K562 (cell line): ENCODE measurements at regions not wholly inside any gene's neighbourhood (a gene's known extent, or its start where the extent isn't known, plus 50 kb on each side); places are given as distances from the start of the nearest gene placed in this dataset.

Experiments used
- ATAC-seq: fragments of 200-7000 bp; cut with Tn5 transposase; 3 replicates; pipeline ENCODE4 v1.9.1; 2020; ENCODE audit warnings: moderate library complexity
- BruUV-seq: library from RNA; stranded (reverse); fragments of 400-500 nt; replicated peaks from 2 replicates; lab custom pipeline; 2021; lab: Mats Ljungman, UMichigan
- CTCF ChIA-PET: fragments of 300-600 bp; formaldehyde crosslinking; extraction: SDS; loops from one replicate; lab custom pipeline; 2021; ENCODE audit warnings: low intra/inter-chr PET ratio; lab: Yijun Ruan, JAX
- POLR2A ChIA-PET: fragments of 300-600, 350-650 bp; sonication (Branson Sonifier 250); formaldehyde crosslinking; extraction: SDS; loops from one replicate; lab custom pipeline; 2021; ENCODE audit warnings: antibody characterized with exemption, inconsistent platforms; lab: Yijun Ruan, JAX
- DNase-seq, 4 experiments: peaks; one replicate each; pipeline versions ENCODE4 v3.0.0 to v3.0.0-alpha.2; 2011 to 2018; ENCODE audit warnings: low spot score in 3 of 4, mixed read lengths in 3 of 4; ENCODE audit errors: extremely low read depth in 1 of 4
- FAIRE-seq: peaks from 2 replicates; lab custom pipeline; 2011; peaks lifted over from hg19 to GRCh38; lab: Jason Lieb, UNC
- H2AFZ ChIP-seq: 2 replicates; pipeline ENCODE4 v1.6.0; 2011; ENCODE audit warnings: low read depth, low read length, control low read depth, inconsistent platforms
- H3K27ac ChIP-seq: fragments of 200-600 bp; 3 replicates; pipeline ENCODE4 v1.8.0; 2011; ENCODE audit warnings: low read depth, mild to moderate bottlenecking, control low read depth, inconsistent platforms, low read length, moderate library complexity, mixed read lengths; ENCODE audit errors: extremely low read depth
- H3K27me3 ChIP-seq, 2 experiments: fragments of 300-600 bp in 1 of 2; 2 replicates in 1 of 2; 3 replicates in 1 of 2; pipeline versions ENCODE4 v1.6.0 to v1.8.0; 2011; ENCODE audit warnings: inconsistent platforms in 2 of 2, low read length in 2 of 2, mild to moderate bottlenecking in 1 of 2, mixed read lengths in 1 of 2, moderate library complexity in 1 of 2; ENCODE audit not compliant: control insufficient read depth in 2 of 2, insufficient read depth in 2 of 2
- H3K36me3 ChIP-seq: fragments of 300-600 bp; 3 replicates; pipeline ENCODE4 v1.8.0; 2011; ENCODE audit warnings: mild to moderate bottlenecking, low read length, inconsistent platforms; ENCODE audit not compliant: control insufficient read depth, insufficient read depth
- H3K4me1 ChIP-seq, 2 experiments: fragments of 200-600 bp in 1 of 2; replicated peaks in 1 of 2; 2 replicates in 1 of 2; 3 replicates in 1 of 2; pipeline versions ENCODE4 v1.5.1 to v1.8.0; 2011; ENCODE audit warnings: inconsistent platforms in 2 of 2, low read length in 2 of 2, mild to moderate bottlenecking in 1 of 2, mixed read lengths in 1 of 2, moderate library complexity in 1 of 2; ENCODE audit not compliant: control insufficient read depth in 2 of 2, insufficient read depth in 2 of 2
- H3K4me2 ChIP-seq: 2 replicates; pipeline ENCODE4 v1.6.1; 2011; ENCODE audit warnings: low read length, control low read depth, inconsistent platforms, mixed read lengths; ENCODE audit not compliant: insufficient read depth
- H3K4me3 ChIP-seq: fragments of 200-600 bp; sonication (generic), shearing (Covaris generic); 2 replicates; pipeline ENCODE4 v1.5.1; 2016; ENCODE audit warnings: control low read depth, inconsistent platforms
- H3K79me2 ChIP-seq: fragments of 200-600 bp; 3 replicates; pipeline ENCODE4 v1.8.0; 2011; ENCODE audit warnings: low read length, inconsistent platforms; ENCODE audit not compliant: control insufficient read depth, insufficient read depth
- H3K9ac ChIP-seq, 2 experiments: 2 replicates each; pipeline versions ENCODE4 v1.6.0 to v1.6.1; 2011; ENCODE audit warnings: low read depth in 2 of 2, low read length in 2 of 2, control low read depth in 1 of 2, inconsistent platforms in 1 of 2, mild to moderate bottlenecking in 1 of 2, mixed read lengths in 1 of 2; ENCODE audit not compliant: insufficient read depth in 1 of 2
- H3K9me1 ChIP-seq: one replicate; pipeline ENCODE4 v1.6.0; 2011; ENCODE audit warnings: inconsistent platforms, mild to moderate bottlenecking, low read length, moderate library complexity; ENCODE audit not compliant: control insufficient read depth, insufficient read depth
- H3K9me3 ChIP-seq: replicated peaks from 2 replicates; pipeline ENCODE4 v1.5.1; 2011; ENCODE audit warnings: low read depth, low read length, inconsistent platforms; ENCODE audit not compliant: control insufficient read depth, insufficient read depth
- H4K20me1 ChIP-seq: replicated peaks from 2 replicates; pipeline ENCODE4 v1.6.1; 2011; ENCODE audit warnings: low read length, inconsistent platforms, mixed read lengths; ENCODE audit not compliant: control insufficient read depth, insufficient read depth
- ASH1L ChIP-seq: fragments of 450-650 bp; IDR thresholded peaks from 2 replicates; pipeline ENCODE4 v1.6.1; 2018; ENCODE audit warnings: borderline replicate concordance, mild to moderate bottlenecking, low read depth; ENCODE audit not compliant: partially characterized antibody
- BDP1 ChIP-seq: IDR thresholded peaks from 3 replicates; pipeline ENCODE4 v1.6.1; 2011; ENCODE audit not compliant: insufficient read length, insufficient read depth
- CHD2 ChIP-seq: IDR thresholded peaks from 2 replicates; pipeline ENCODE4 v1.6.1; 2011; ENCODE audit warnings: low read depth, low read length
- ETV1 ChIP-seq: fragments of 450-650 bp; conservative IDR thresholded peaks from 2 replicates; pipeline ENCODE4 v1.6.1; 2016; ENCODE audit warnings: missing genetic modification characterization, control low read depth, low read depth, missing compliant biosample characterization
- MAFF ChIP-seq: IDR thresholded peaks from 2 replicates; pipeline ENCODE4 v1.6.1; 2012; ENCODE audit warnings: low read length, improper control_type of control experiment
- MAFG ChIP-seq: fragments of 450-650 bp; conservative IDR thresholded peaks from 2 replicates; pipeline ENCODE4 v1.6.1; 2016; ENCODE audit warnings: missing genetic modification characterization, missing compliant biosample characterization
- MEIS2 ChIP-seq: fragments of 450-650 bp; IDR thresholded peaks from 2 replicates; pipeline ENCODE4 v1.6.1; 2014; ENCODE audit warnings: mild to moderate bottlenecking; ENCODE audit not compliant: partially characterized antibody
- MLLT1 ChIP-seq, 2 experiments: fragments of 450-650 bp; IDR thresholded peaks; 2 replicates each; pipeline ENCODE4 v1.6.1; 2016
- MYNN ChIP-seq, 2 experiments: sonication (generic); formaldehyde crosslinking in 1 of 2; IDR thresholded peaks; 2 replicates each; pipeline versions ENCODE4 v1.5.0 to v1.6.1; 2016 to 2020; ENCODE audit warnings: antibody characterized with exemption in 1 of 2, missing genetic modification reagents in 1 of 2
- NFE2 ChIP-seq: IDR thresholded peaks from 2 replicates; pipeline ENCODE4 v1.6.1; 2014; ENCODE audit warnings: antibody characterized with exemption, low read depth
- PHB ChIP-seq: fragments of 250-450 bp; sonication (Bioruptor Pico); IDR thresholded peaks from 2 replicates; pipeline ENCODE4 v1.5.0; 2021
- PHB2 ChIP-seq: fragments of 450-650 bp; IDR thresholded peaks from 2 replicates; pipeline ENCODE4 v1.6.1; 2017; ENCODE audit warnings: low read depth
- RAD21 ChIP-seq, 2 experiments: fragments of 250-450 bp in 1 of 2; fragments of 450-650 bp in 1 of 2; sonication (Bioruptor Pico) in 1 of 2; formaldehyde crosslinking in 1 of 2; IDR thresholded peaks in 1 of 2; conservative IDR thresholded peaks in 1 of 2; 2 replicates each; pipeline versions ENCODE4 v1.4.0 to v1.8.0; 2020 to 2022; ENCODE audit warnings: mild to moderate bottlenecking in 2 of 2, moderate library complexity in 1 of 2
- RCOR1 ChIP-seq, 2 experiments: IDR thresholded peaks; 2 replicates each; pipeline ENCODE4 v1.6.1; 2012; ENCODE audit warnings: low read depth in 2 of 2, low read length in 2 of 2, borderline replicate concordance in 1 of 2, improper control_type of control experiment in 1 of 2
- SNRNP70 ChIP-seq: fragments of 200-400 bp; formaldehyde crosslinking; optimal IDR thresholded peaks from 2 replicates; pipeline ENCODE3; 2017; ENCODE audit warnings: low read depth, low read length
- STAT5A ChIP-seq: IDR thresholded peaks from 2 replicates; pipeline ENCODE4 v1.6.1; 2012; ENCODE audit warnings: low read length, inconsistent platforms, borderline replicate concordance
- ZC3H4 ChIP-seq: sonication (generic); formaldehyde crosslinking; IDR thresholded peaks from 2 replicates; pipeline ENCODE4 v1.9.0; 2021; ENCODE audit warnings: missing genetic modification reagents, borderline replicate concordance
- ZNF436 ChIP-seq: fragments of 250-450, 450-650 bp; sonication (Bioruptor Pico); formaldehyde crosslinking; IDR thresholded peaks from 2 replicates; pipeline ENCODE4 v1.7.0; 2020; ENCODE audit warnings: mild to moderate bottlenecking
- ZNF57 ChIP-seq: fragments of 450-650 bp; formaldehyde crosslinking; IDR thresholded peaks from 2 replicates; pipeline ENCODE4 v1.4.0; 2020; ENCODE audit warnings: mild to moderate bottlenecking, moderate library complexity
- ZNF586 ChIP-seq: fragments of 450-650 bp; formaldehyde crosslinking; conservative IDR thresholded peaks from 2 replicates; pipeline ENCODE4 v1.4.0; 2020; ENCODE audit warnings: mild to moderate bottlenecking, moderate library complexity
- WGBS: fragments of 100-300 bp; shearing (Covaris generic); methylation state at CpG from one replicate; pipeline ENCODE4 v1.1.6; 2016; ENCODE audit warnings: low coverage, mixed read lengths; ENCODE audit not compliant: insufficient coverage; ENCODE audit errors: missing lambda C conversion rate; 5-methylcytosine and 5-hydroxymethylcytosine counted together
- in situ Hi-C: fragments of 300-500 bp; cut with MboI; formaldehyde crosslinking; loops from 4 replicates; pipeline ENCODE4 v1.15.0; 2018; ENCODE audit warnings: inconsistent platforms, mixed read lengths
- intact Hi-C: fragments of 100-400 bp; cut with micrococcal nuclease; formaldehyde crosslinking; loops from 2 replicates; pipeline ENCODE4 v1.14.2; 2022
- TF ChIP-seq, protein P1 (sequence below), 2 experiments: fragments of 450-650 bp in 1 of 2; IDR thresholded peaks; 2 replicates each; pipeline ENCODE4 v1.6.1; 2011 to 2017; ENCODE audit warnings: low read depth in 2 of 2, antibody characterized with exemption in 1 of 2, borderline replicate concordance in 1 of 2, low read length in 1 of 2, mild to moderate bottlenecking in 1 of 2, mixed read lengths in 1 of 2; ENCODE audit not compliant: control insufficient read depth in 1 of 2

- no peaks in the 10 kb centered on the region for H3K27me3 ChIP-seq
- 3% methylated on average over 9 of the region's 9 CpGs for WGBS
- H3K4me1 ChIP-seq = no peaks in the 10 kb centered on the region; a peak in 1 of 5 replicates
- ChIA-PET CTCF (no interaction called here), POLR2A (no interaction called here)
- DNase-seq (peak in 2 of 4 experiments; percentile 17 to 28), FAIRE-seq (peak; percentile 60), ATAC-seq (no peak)
- H3K9ac ChIP-seq = no peak overlapping the region
- H3K27ac ChIP-seq = peak overlapping the region; percentile 37; the same call in 2 of the 3 replicates
- in situ Hi-C loops (no loop called here), intact Hi-C loops (no loop called here)
- peak overlapping the region; percentile 36; the same call in 1 of the 2 replicates for H3K4me2 ChIP-seq
- 0 out of 2 replicates have a peak, but pooled peaks cover 3% of the 10 kb centered on the region for H3K9me3 ChIP-seq
- H3K9me1 ChIP-seq = no peaks in the 10 kb centered on the region
- H3K79me2 ChIP-seq = no peaks in the 10 kb centered on the region
- H4K20me1 ChIP-seq = no peaks in the 10 kb centered on the region
- peak overlapping the region; percentile 28; the same call in 1 of the 2 replicates for H2AFZ ChIP-seq
- no peak overlapping the region for H3K4me3 ChIP-seq
- H3K36me3 ChIP-seq = no peaks in the 10 kb centered on the region
- BruUV-seq = no TSS peak
- no peak for TF ChIP-seq ETV1 (tag)
- no peak for TF ChIP-seq ZNF57 (CRISPR knock-in tag)
- TF ChIP-seq MEIS2 = no peak
- TF ChIP-seq ZC3H4 (CRISPR knock-in tag) = no peak
- TF ChIP-seq CHD2 = no peak
- no peak for TF ChIP-seq RAD21 (CRISPR knock-in tag; conservative IDR thresholded peaks at IDR 0.05 in 1 of 2, IDR thresholded peaks at IDR 0.05 in 1 of 2)
- TF ChIP-seq ZNF436 (CRISPR knock-in tag) = no peak
- no peak for TF ChIP-seq STAT5A
- TF ChIP-seq ASH1L = no peak
- peak; percentile 98 for TF ChIP-seq MYNN (IDR thresholded peaks at IDR 0.05)
- TF ChIP-seq MYNN (CRISPR knock-in tag; IDR thresholded peaks at IDR 0.05) = no peak
- 0 out of 4 replicates have a peak, but pooled peaks of 1 of the 2 experiments have one; percentile 9 for TF ChIP-seq RCOR1 (IDR thresholded peaks at IDR 0.05; ENCODE audit: borderline replicate concordance in 1 of 2, low read depth in 2 of 2, low read length in 2 of 2)
- 0 out of 2 replicates have a peak, but pooled peaks have one; percentile 13 for TF ChIP-seq MAFF
- TF ChIP-seq, protein P1, sequence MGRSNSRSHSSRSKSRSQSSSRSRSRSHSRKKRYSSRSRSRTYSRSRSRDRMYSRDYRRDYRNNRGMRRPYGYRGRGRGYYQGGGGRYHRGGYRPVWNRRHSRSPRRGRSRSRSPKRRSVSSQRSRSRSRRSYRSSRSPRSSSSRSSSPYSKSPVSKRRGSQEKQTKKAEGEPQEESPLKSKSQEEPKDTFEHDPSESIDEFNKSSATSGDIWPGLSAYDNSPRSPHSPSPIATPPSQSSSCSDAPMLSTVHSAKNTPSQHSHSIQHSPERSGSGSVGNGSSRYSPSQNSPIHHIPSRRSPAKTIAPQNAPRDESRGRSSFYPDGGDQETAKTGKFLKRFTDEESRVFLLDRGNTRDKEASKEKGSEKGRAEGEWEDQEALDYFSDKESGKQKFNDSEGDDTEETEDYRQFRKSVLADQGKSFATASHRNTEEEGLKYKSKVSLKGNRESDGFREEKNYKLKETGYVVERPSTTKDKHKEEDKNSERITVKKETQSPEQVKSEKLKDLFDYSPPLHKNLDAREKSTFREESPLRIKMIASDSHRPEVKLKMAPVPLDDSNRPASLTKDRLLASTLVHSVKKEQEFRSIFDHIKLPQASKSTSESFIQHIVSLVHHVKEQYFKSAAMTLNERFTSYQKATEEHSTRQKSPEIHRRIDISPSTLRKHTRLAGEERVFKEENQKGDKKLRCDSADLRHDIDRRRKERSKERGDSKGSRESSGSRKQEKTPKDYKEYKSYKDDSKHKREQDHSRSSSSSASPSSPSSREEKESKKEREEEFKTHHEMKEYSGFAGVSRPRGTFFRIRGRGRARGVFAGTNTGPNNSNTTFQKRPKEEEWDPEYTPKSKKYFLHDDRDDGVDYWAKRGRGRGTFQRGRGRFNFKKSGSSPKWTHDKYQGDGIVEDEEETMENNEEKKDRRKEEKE (IDR thresholded peaks at IDR 0.05; ENCODE audit: borderline replicate concordance in 1 of 2, control insufficient read depth in 1 of 2, low read depth in 2 of 2, low read length in 1 of 2) = no peak
- no peak for TF ChIP-seq PHB2
- no peak for TF ChIP-seq PHB (CRISPR knock-in tag)
- no peak for TF ChIP-seq ZNF586 (CRISPR knock-in tag)
- TF ChIP-seq BDP1 = no peak
- 0 out of 2 replicates have a peak, but pooled peaks have one; percentile 42 for TF ChIP-seq MAFG (tag)
- peak; percentile 55 for TF ChIP-seq NFE2
- no peak for TF ChIP-seq MLLT1 (IDR thresholded peaks at IDR 0.05)
- no peak for TF ChIP-seq SNRNP70
These were observed 233.7 kb upstream of the ZFP64 start for GRCh38 chr20:52425253-52425652.
